GM18873 (cell line): ENCODE measurements at regions not wholly inside any gene's neighbourhood (a gene's known extent, or its start where the extent isn't known, plus 50 kb on each side); places are given as distances from the start of the nearest gene placed in this dataset.
"Not testable (repeated sequence)": the region's sequence is repeated elsewhere in the genome, so short reads cannot be mapped to it uniquely, and the experiment has no call there.

Experiments used
- ATAC-seq: cut with Tn5 transposase; IDR thresholded peaks from one replicate; pipeline ENCODE4 v1.9.1; 2021; ENCODE audit warnings: mild to moderate bottlenecking, moderate library complexity, moderate number of reproducible peaks; ENCODE audit not compliant: unreplicated experiment, low FRiP score

GRCh38 chr4:77300996-77301395, 144.0 kb downstream of the CCNG2 start:
- not testable (repeated sequence) for ATAC-seq

GRCh38 chr4:77305766-77306165, 148.8 kb downstream of the CCNG2 start:
- no peak for ATAC-seq

GRCh38 chr4:77306496-77306895, 149.5 kb downstream of the CCNG2 start:
- ATAC-seq: no peak

GRCh38 chr4:77308843-77309242, 151.8 kb downstream of the CCNG2 start:
- no peak for ATAC-seq

- no peak for ATAC-seq
Observed at GRCh38 chr4:77309496-77309895, 152.5 kb downstream of the CCNG2 start.

DNA sequence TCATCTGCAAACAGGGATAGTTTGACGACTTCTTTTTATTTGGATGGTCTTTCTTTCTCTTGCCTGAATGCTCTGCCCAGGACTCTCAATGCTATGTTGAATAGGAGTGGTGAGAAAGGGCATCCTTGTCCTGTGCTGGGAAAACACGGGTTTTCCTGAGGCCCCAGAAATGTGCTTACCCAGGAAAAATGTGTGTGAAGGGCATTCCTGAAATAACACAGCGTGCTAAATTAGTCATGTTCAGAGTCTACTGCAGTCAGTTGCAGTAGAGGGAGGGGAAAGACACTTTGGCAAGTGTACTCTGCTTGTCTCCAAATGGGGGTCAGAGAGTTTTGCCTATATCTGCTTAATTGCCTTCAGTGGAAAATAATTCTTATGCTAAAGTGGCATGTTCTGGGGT, 153.9 kb downstream of the CCNG2 start:
- no peak for ATAC-seq

GRCh38 chr4:77314697-77315096, 157.7 kb downstream of the CCNG2 start:
- ATAC-seq: no peak

DNA sequence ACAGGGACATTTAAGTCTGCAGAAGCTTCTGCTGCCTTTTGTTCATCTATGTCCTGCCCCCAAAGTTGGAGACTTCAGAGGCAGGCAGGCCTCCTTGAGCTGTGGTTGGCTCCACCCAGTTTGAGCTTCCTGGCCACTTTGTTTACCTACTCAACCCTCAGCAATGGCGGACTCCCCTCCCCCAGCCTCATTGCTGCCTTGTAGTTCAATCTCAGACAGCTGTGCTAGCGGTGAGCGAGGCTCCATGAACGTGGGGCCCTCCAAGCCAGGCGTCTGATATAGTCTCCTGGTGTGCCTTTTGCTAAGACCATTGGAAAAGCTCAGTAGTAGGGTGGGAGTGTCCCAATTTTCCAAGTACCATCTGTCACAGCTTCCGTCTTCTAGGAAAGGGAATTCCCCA, 170.1 kb downstream of the CCNG2 start:
- ATAC-seq: no peak

GRCh38 chr4:77332696-77333270, 175.8 kb downstream of the CCNG2 start:
- ATAC-seq: no peak

DNA sequence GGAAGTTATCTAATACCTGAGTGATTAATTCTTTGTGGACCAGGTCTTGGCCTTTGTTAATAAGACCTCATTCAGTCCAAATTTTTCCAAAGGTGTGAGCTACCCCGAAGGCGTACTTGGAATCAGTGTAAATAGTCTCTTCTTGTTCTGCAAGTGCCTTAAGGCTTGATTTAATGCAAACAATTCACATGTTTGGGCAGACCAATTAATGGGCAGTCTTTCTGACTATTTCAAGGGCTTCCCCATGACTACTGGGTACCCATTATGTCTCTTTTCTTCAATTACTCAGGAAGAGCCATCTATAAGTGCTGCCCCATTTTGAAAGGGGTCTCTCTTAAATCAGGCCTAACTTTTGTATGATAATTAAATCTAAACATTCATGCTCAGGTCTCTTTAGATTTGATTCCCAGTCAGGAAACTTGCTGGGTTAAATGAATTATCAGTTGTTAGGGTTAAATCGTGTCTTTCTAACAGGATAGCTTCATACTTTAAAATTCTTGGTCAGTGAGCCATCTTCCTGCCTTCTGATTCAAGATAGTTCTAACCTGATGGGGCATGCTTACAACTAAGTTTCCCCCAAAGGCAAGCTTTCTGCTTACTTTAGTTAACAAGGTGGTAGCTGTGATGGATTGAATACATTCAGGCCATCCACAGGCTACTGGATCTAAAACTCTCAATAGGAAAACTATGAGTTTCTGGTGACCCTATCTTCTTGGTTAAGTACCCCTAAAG, 179.6 kb downstream of the CCNG2 start:
- no peak for ATAC-seq

GRCh38 chr4:77342170-77342810, 185.3 kb downstream of the CCNG2 start:
- no peak for ATAC-seq

DNA sequence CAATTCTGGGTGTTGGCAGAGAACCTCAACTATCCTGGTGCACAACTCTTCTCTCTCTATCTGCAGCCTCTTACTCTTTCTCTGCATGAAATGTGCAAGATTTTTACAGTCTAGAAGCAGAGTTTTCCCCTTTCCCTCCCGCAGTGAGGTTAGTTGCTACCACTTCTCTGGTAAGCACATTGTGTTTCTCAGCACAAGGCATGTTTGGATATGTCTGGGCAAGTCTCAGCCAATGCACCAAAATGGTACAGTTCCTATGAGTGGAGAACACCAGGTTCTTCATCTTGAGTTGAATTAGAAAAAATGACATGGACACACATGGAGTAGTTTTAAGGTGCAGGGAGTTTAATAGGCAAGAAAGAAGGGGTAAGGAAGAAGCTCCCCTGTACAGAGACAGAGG, 187.0 kb downstream of the CCNG2 start:
- ATAC-seq: no peak

DNA sequence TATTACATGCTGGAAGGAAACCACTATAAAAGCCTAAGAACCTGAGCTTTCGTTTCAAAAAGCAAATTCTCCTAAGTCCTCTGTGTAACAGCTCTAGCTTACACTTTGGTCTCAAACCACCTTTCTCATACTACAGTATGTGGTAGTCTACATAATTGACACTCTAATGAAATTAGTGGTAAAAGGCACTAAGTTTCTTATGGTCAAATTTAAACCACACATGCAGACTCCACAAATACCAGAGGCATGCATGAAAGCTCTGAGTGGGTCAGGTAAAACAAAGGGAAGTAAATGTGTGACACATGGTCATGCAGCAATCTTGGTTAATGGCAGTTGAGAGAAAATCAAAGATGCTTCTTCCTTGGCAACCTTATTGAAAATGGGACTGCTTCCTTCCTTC, 187.8 kb downstream of the CCNG2 start:
- no peak for ATAC-seq

- ATAC-seq: peak; percentile 74
Observed at GRCh38 chr4:77347351-77347966, 190.5 kb downstream of the CCNG2 start.

DNA sequence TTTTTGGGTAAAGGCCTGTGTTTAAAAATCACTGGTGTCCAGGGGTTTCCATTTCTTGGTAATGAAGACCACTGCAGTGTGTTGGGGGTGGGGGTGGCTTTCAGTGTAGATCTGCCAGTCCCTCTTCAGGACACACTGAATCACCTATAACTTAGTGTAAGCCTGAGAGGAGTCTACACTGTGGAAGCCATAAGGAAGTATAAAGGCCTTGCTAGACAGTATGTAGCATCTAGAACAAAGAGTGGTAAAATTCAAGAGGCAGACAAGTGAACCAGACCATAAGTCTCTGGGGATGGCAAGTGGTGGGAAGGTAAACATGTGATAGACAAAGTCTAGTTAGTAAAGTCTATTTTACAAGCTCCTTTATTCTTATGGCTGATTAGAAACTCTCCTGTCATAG, 191.8 kb downstream of the CCNG2 start:
- ATAC-seq: no peak

DNA sequence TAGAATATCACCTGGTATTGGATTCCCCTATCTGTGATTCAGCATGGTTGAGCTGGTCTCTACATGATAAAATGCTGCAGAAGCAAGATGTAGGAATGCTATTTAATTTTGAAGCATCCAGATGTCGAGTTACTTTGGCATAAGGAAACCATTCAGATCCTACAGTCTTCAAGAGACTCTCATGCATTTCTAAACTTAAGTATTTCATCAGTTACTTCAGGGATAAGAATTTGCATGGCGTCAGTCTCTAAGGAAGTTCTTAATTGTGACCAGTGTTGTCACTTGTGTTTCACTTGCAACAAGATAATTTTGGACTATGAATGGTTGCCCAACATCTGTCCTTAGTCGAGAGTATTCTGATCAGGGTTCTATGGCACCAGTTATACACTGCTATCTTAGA, 192.4 kb downstream of the CCNG2 start:
- no peak for ATAC-seq

GRCh38 chr4:77349796-77350195, 192.8 kb downstream of the CCNG2 start:
- ATAC-seq: no peak

DNA sequence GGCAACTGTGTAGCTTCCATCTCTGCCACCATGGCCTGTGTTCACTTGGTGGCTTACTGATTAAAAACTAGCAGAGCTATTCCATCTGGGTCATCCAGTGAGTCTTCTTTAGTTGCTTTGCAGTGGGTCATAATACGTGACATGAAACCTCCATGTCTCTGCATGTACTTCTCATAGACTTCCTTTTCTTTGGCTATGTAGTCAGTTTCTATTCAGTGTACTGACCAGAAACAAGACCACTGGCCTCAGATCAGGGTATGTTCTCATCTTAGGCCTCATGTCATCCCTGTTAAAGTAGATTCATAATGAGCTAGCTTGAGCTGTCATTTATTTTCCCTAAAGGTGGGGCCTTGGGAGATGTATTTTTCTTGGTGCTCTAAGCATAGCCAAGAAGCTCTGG, 195.2 kb downstream of the CCNG2 start:
- no peak for ATAC-seq

GRCh38 chr4:77353724-77354315, 196.8 kb downstream of the CCNG2 start:
- ATAC-seq: not testable (repeated sequence)

DNA sequence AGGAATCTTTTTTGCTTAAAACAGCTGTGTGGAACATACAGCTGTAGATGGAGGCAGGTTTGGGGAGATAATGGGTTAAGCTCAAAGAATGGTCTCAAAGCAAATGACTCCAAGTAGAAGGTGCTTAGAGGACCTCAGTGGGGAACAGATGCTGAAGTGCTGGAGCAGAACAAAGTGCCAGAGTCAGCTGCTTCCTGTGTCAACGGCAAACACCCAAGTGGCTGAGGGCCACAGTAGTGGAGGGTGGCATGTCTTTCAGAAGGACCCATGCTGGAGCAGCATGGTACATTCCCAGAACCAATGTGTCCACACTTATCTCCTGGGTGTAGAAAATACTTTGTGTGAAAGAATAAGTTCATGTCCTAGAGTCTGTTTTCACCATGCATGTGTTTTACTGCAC, 197.5 kb downstream of the CCNG2 start:
- no peak for ATAC-seq

DNA sequence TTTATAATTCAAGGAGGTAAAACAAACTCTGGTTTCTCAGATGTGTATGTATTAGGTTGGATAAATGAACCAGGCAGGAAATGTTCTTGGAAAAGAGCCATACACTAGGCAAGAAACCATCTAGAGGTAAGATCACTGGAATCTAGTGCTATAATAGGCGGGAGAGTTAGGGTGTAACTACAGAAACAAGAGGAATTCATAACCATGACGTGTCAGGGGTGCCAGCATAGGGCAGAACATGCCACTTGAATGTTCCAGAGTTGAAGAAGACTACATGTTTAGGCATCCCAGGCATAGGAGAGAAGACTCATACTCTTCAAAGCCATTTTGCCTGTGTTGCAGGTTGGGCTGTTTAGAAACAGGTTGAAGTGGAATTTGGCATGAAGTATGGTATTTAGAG, 198.7 kb downstream of the CCNG2 start:
- no peak for ATAC-seq
